ENCODE measurements at regions not wholly inside any gene's neighbourhood (a gene's known extent, or its start where the extent isn't known, plus 50 kb on each side); places are given as distances from the start of the nearest gene placed in this dataset.
"Not testable (repeated sequence)": the region's sequence is repeated elsewhere in the genome, so short reads cannot be mapped to it uniquely, and the experiment has no call there.

- no peak for DNase-seq (ENCODE audit: low spot score)
- Histone ChIP-seq H3K4me2 (no peak overlapping the region), H3K4me3 (no peak overlapping the region), H3K79me2 (no peaks in the 10 kb centered on the region), H3K36me3 (replicated peaks; ENCODE audit: insufficient read depth, low read depth) (no peaks in the 10 kb centered on the region), H3K9me3 (ENCODE audit: low read depth) (no peaks in the 10 kb centered on the region), H3K4me1 (ENCODE audit: insufficient read depth) (no peaks in the 10 kb centered on the region), H3K27ac (no peak overlapping the region), H3K27me3 (no peaks in the 10 kb centered on the region), H2AFZ (no peak overlapping the region), H3K9me2 (replicated peaks; ENCODE audit: insufficient read depth) (no peaks in the 10 kb centered on the region), H4K20me1 (ENCODE audit: insufficient read depth, poor library complexity, severe bottlenecking) (no peaks in the 10 kb centered on the region)
- 91% methylated on average over 4 of the region's 4 CpGs for WGBS (ENCODE audit: low lambda C conversion rate, missing lambda C conversion rate)
- no peak for TF ChIP-seq EZH2 (IDR thresholded peaks at IDR 0.05; ENCODE audit: borderline replicate concordance)
- TF ChIP-seq, protein P1, sequence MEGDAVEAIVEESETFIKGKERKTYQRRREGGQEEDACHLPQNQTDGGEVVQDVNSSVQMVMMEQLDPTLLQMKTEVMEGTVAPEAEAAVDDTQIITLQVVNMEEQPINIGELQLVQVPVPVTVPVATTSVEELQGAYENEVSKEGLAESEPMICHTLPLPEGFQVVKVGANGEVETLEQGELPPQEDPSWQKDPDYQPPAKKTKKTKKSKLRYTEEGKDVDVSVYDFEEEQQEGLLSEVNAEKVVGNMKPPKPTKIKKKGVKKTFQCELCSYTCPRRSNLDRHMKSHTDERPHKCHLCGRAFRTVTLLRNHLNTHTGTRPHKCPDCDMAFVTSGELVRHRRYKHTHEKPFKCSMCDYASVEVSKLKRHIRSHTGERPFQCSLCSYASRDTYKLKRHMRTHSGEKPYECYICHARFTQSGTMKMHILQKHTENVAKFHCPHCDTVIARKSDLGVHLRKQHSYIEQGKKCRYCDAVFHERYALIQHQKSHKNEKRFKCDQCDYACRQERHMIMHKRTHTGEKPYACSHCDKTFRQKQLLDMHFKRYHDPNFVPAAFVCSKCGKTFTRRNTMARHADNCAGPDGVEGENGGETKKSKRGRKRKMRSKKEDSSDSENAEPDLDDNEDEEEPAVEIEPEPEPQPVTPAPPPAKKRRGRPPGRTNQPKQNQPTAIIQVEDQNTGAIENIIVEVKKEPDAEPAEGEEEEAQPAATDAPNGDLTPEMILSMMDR (IDR thresholded peaks at IDR 0.05; ENCODE audit: poor library complexity): no peak
- no peak for TF ChIP-seq EZH2phosphoT487 (IDR thresholded peaks at IDR 0.05; ENCODE audit: low read depth, severe bottlenecking, unreplicated experiment)
Measured at GRCh38 chr13:57899096-57899495, 267.6 kb downstream of the PCDH17 start.

DNA sequence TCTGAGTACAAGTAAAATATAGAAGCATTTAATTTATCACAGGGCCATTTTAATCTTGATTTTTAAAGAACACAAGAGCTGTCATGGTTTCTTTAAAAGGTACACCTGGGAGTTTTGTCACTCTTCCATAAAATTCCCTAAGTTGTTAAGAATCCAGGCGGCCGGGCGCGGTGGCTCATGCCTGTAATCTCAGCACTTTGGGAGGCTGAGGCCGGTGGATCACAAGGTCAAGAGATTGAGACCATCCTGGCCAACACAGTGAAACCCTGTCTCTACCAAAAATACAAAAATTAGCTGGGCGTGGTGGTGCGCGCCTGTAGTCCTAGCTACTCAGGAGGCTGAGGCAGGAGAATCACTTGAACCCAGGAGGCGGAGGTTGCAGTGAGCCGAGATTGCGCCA, 278.3 kb downstream of the PCDH17 start:
- H3K9me3 ChIP-seq (ENCODE audit: low read depth); H3K27me3 ChIP-seq; H3K9me2 ChIP-seq (replicated peaks; ENCODE audit: insufficient read depth); H3K27ac ChIP-seq; H2AFZ ChIP-seq; H3K4me3 ChIP-seq; H3K4me1 ChIP-seq (ENCODE audit: insufficient read depth); H3K79me2 ChIP-seq; DNase-seq (ENCODE audit: low spot score); H4K20me1 ChIP-seq (ENCODE audit: insufficient read depth, poor library complexity, severe bottlenecking); H3K4me2 ChIP-seq; H3K36me3 ChIP-seq (replicated peaks; ENCODE audit: insufficient read depth, low read depth): not testable (repeated sequence)
- WGBS (ENCODE audit: low lambda C conversion rate, missing lambda C conversion rate): 97% methylated on average over 11 of the region's 11 CpGs

DNA sequence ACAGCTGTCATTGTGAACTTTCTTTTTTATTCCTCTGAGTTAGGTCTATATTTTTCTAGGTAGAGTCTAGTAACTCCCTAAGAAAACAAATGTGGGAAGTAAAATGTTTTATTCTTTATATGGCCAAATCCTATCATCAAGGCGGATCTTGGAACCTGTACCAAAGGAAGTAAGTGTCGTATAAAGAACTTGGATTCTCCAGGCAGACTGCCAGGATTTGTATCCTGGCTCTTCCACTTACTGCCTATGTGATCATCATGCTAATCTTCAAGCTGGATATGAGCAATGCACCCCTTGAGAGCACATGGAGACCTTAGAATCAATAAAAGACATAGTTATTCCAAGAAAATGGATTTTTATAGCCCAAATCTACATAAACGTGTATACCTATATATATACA, 286.5 kb downstream of the PCDH17 start:
- Histone ChIP-seq H3K9me2 (replicated peaks; ENCODE audit: insufficient read depth) (no peaks in the 10 kb centered on the region), H3K36me3 (replicated peaks; ENCODE audit: insufficient read depth, low read depth) (no peaks in the 10 kb centered on the region), H3K4me1 (ENCODE audit: insufficient read depth) (no peaks in the 10 kb centered on the region), H3K79me2 (no peaks in the 10 kb centered on the region), H3K27me3 (no peaks in the 10 kb centered on the region), H4K20me1 (ENCODE audit: insufficient read depth, poor library complexity, severe bottlenecking) (no peaks in the 10 kb centered on the region), H3K9me3 (ENCODE audit: low read depth) (no peaks in the 10 kb centered on the region), H3K4me3 (no peak overlapping the region), H3K4me2 (no peak overlapping the region), H2AFZ (no peak overlapping the region), H3K27ac (no peak overlapping the region)
- DNase-seq (ENCODE audit: low spot score): no peak
- 89% methylated on average over 3 of the region's 3 CpGs for WGBS (ENCODE audit: low lambda C conversion rate, missing lambda C conversion rate)
- no peak for TF ChIP-seq EZH2phosphoT487 (IDR thresholded peaks at IDR 0.05; ENCODE audit: low read depth, severe bottlenecking, unreplicated experiment)
- TF ChIP-seq, protein P1 (IDR thresholded peaks at IDR 0.05; ENCODE audit: poor library complexity): no peak
- no peak for TF ChIP-seq EZH2 (IDR thresholded peaks at IDR 0.05; ENCODE audit: borderline replicate concordance)

DNA sequence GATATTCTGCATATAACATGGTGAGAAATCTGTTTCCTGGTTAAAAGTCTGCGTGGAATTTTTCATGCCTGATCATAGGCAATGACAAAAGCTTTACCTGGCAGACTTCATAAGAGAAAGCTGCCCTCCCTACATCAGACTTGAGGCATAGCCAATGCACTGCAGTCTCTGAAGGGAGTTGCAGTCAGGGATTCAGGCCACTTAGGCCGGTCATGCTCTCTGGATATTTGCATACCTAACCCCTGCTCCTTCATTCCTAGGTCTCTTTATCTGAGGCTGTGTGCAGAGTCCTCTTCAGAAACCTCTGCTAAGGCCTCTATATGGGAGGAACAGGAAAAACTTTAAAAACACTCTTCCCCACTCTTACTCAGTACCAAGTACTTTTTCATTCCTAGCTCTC, 287.4 kb downstream of the PCDH17 start:
- Histone ChIP-seq H3K4me2 (no peak overlapping the region), H4K20me1 (ENCODE audit: insufficient read depth, poor library complexity, severe bottlenecking) (no peaks in the 10 kb centered on the region), H3K4me3 (no peak overlapping the region), H3K27me3 (no peaks in the 10 kb centered on the region), H3K36me3 (replicated peaks; ENCODE audit: insufficient read depth, low read depth) (no peaks in the 10 kb centered on the region), H3K4me1 (ENCODE audit: insufficient read depth) (no peaks in the 10 kb centered on the region), H3K79me2 (no peaks in the 10 kb centered on the region), H3K9me3 (ENCODE audit: low read depth) (no peaks in the 10 kb centered on the region), H3K27ac (no peak overlapping the region), H3K9me2 (replicated peaks; ENCODE audit: insufficient read depth) (no peaks in the 10 kb centered on the region), H2AFZ (no peak overlapping the region)
- DNase-seq (ENCODE audit: low spot score): no peak
- TF ChIP-seq EZH2 (IDR thresholded peaks at IDR 0.05; ENCODE audit: borderline replicate concordance) (no peak), EZH2phosphoT487 (IDR thresholded peaks at IDR 0.05; ENCODE audit: low read depth, severe bottlenecking, unreplicated experiment) (no peak)
- TF ChIP-seq, protein P1 (IDR thresholded peaks at IDR 0.05; ENCODE audit: poor library complexity): no peak
- 87% methylated on average over 2 of the region's 2 CpGs for WGBS (ENCODE audit: low lambda C conversion rate, missing lambda C conversion rate)

Measured in hepatocyte (in vitro differentiated cells).